ENCODE measurements at regions not wholly inside any gene's neighbourhood (a gene's known extent, or its start where the extent isn't known, plus 50 kb on each side); places are given as distances from the start of the nearest gene placed in this dataset.

GRCh38 chr11:119996556-119996955 is 141.4 kb downstream of the TRIM29 start:
- TF ChIP-seq CTCF (conservative IDR thresholded peaks at IDR 0.05; ENCODE audit: low read length) (no peak), EZH2phosphoT487 (IDR thresholded peaks at IDR 0.05; ENCODE audit: borderline replicate concordance) (no peak)

Data from Loucy (cell line).